Adrenal gland (tissue), 9 donors: ENCODE measurements at regions not wholly inside any gene's neighbourhood (a gene's known extent, or its start where the extent isn't known, plus 50 kb on each side); places are given as distances from the start of the nearest gene placed in this dataset.

Source experiments
- DNase-seq, 7 donors: peaks; one replicate each; pipeline ENCODE4 v3.0.0-alpha.2; 2019 to 2020
- H3K27ac ChIP-seq, 5 donors: fragments of 200-600 bp; sonication (generic) in 4 of 5; 1 replicate in 3 of 5; 2 replicates in 2 of 5; pipeline versions ENCODE4 v1.5.1 to v1.8.0; 2016 to 2020; ENCODE audit warnings: mild to moderate bottlenecking in 1 of 5
- H3K27me3 ChIP-seq: fragments of 200-600 bp; 2 replicates; pipeline ENCODE4 v1.8.0; 2021
- H3K36me3 ChIP-seq, 2 donors: fragments of 200-600 bp; replicated peaks in 1 of 2; 1 replicate in 1 of 2; 2 replicates in 1 of 2; pipeline versions ENCODE4 v1.5.1 to v1.8.0; 2018 to 2022
- H3K4me1 ChIP-seq, 2 donors: fragments of 200-600 bp; replicated peaks in 1 of 2; 1 replicate in 1 of 2; 2 replicates in 1 of 2; pipeline versions ENCODE4 v1.5.1 to v1.8.0; 2018 to 2021
- H3K4me3 ChIP-seq, 4 donors: fragments of 200-600 bp; sonication (generic) in 3 of 4; one replicate each; pipeline ENCODE4 v1.5.1; 2016 to 2018
- H3K9me3 ChIP-seq, 3 donors: fragments of 200-600 bp; sonication (generic) in 1 of 3; replicated peaks in 1 of 3; 1 replicate in 2 of 3; 2 replicates in 1 of 3; pipeline versions ENCODE4 v1.5.1 to v1.8.0; 2016 to 2021
- POLR2A ChIP-seq, 2 donors: fragments of 450-650 bp; IDR thresholded peaks; one replicate each; pipeline ENCODE4 v1.6.1; 2017; ENCODE audit warnings: antibody characterized with exemption in 2 of 2, mild to moderate bottlenecking in 2 of 2, moderate library complexity in 1 of 2
- WGBS, 4 donors: extraction: QIAGEN DNeasy Blood & Tissue Kit in 2 of 4; methylation state at CpG; one replicate each; pipeline versions ENCODE4 v1.1.5 to v1.1.7; 2013 to 2017; 5-methylcytosine and 5-hydroxymethylcytosine counted together
- intact Hi-C, 2 donors: fragments of 100-400 bp; cut with DNase I; formaldehyde crosslinking; loops; one replicate each; pipeline versions ENCODE4 v1.14.1 to v1.15.0; 2022 to 2023
- TF ChIP-seq, protein P1 (sequence below), 6 experiments: fragments of 450-650 bp in 4 of 6; fragments of 200-600 bp in 2 of 6; sonication (generic) in 1 of 6; IDR thresholded peaks; 1 replicate in 5 of 6; 2 replicates in 1 of 6; pipeline versions ENCODE4 v1.5.1 to v1.8.0; 2016 to 2021; ENCODE audit warnings: antibody characterized with exemption in 6 of 6, mild to moderate bottlenecking in 2 of 6, moderate library complexity in 1 of 6
- donor health status: healthy with polysubstance abuse.
- donor health status: Bipolar disorder and iron deficiency.
- donor health status: DM: yes; HTN: yes; CAD: no.
- donor health status: DM: no; HTN: no; CAD: no.
- donor health status: DM: no; HTN: no; CAD: no.

DNA sequence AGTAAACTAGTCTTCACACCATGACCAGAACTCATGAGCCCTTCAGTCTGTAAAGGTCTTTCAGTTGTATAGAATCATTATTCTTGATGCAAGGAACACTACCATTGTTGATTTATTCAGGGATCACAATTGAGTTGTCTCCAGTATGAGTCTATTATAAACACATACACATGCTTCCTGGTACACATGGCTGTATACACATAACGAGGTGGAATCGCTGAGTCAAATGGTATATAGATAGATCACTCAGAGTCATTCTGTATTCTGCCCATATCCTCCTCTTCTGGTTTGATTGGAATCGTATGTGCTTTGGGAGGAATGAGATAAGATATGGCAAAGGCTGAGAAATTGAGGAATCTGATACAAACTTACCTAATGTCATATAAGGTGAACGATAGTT lies 216.0 kb downstream of the UBE2E3 start:
- no peak overlapping the region for H3K4me3 ChIP-seq
- TF ChIP-seq POLR2A (IDR thresholded peaks at IDR 0.05): no peak
- TF ChIP-seq, protein P1, sequence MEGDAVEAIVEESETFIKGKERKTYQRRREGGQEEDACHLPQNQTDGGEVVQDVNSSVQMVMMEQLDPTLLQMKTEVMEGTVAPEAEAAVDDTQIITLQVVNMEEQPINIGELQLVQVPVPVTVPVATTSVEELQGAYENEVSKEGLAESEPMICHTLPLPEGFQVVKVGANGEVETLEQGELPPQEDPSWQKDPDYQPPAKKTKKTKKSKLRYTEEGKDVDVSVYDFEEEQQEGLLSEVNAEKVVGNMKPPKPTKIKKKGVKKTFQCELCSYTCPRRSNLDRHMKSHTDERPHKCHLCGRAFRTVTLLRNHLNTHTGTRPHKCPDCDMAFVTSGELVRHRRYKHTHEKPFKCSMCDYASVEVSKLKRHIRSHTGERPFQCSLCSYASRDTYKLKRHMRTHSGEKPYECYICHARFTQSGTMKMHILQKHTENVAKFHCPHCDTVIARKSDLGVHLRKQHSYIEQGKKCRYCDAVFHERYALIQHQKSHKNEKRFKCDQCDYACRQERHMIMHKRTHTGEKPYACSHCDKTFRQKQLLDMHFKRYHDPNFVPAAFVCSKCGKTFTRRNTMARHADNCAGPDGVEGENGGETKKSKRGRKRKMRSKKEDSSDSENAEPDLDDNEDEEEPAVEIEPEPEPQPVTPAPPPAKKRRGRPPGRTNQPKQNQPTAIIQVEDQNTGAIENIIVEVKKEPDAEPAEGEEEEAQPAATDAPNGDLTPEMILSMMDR (IDR thresholded peaks at IDR 0.05): no peak
- H3K9me3 ChIP-seq: no peaks in the 10 kb centered on the region
- intact Hi-C loops: no loop called here
- H3K27me3 ChIP-seq: no peaks in the 10 kb centered on the region
- WGBS, 4 donors: 64 to 77% (median 70%) methylated on average over 4 of the region's 4 CpGs
- no peaks in the 10 kb centered on the region for H3K36me3 ChIP-seq
- DNase-seq: no peak
- H3K4me1 ChIP-seq: no peaks in the 10 kb centered on the region
- no peak overlapping the region for H3K27ac ChIP-seq

DNA sequence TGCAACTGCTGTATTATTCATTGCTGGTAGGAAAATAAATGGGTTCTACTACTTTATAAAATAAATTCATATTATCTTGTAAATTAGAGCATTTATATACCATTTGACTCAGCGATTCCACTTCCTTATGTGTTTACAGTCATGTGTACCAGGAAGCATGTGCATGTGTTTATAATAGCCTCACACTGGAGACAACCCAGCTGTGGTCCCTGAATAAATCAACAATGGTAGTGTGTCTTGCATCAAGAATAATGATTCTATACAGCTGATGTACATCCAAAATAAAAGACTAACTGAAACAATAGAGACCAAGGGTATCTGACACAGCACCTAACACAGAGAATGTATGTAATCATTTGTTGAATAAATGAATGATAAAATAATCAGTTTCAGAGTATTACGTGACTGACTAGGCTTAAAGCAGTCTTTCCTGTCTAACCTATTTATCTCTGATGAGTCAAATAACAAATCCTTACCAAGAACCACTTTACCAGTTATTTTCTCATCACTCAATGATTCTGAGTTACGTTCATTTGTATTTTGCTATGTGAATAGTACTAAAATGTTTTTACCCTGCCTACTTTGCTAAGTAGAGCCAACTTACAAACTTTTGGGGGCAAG lies 216.8 kb downstream of the UBE2E3 start:
- Histone ChIP-seq H3K36me3 (no peaks in the 10 kb centered on the region), H3K4me3 (no peak overlapping the region), H3K9me3 (no peaks in the 10 kb centered on the region), H3K27ac (no peak overlapping the region), H3K4me1 (no peaks in the 10 kb centered on the region), H3K27me3 (no peaks in the 10 kb centered on the region)
- no peak for DNase-seq
- TF ChIP-seq, protein P1 (IDR thresholded peaks at IDR 0.05): no peak
- no peak for TF ChIP-seq POLR2A (IDR thresholded peaks at IDR 0.05)
- WGBS, 4 donors: 57 to 74% (median 69%) methylated on average over 3 of the region's 3 CpGs
- intact Hi-C loops: no loop called here

DNA sequence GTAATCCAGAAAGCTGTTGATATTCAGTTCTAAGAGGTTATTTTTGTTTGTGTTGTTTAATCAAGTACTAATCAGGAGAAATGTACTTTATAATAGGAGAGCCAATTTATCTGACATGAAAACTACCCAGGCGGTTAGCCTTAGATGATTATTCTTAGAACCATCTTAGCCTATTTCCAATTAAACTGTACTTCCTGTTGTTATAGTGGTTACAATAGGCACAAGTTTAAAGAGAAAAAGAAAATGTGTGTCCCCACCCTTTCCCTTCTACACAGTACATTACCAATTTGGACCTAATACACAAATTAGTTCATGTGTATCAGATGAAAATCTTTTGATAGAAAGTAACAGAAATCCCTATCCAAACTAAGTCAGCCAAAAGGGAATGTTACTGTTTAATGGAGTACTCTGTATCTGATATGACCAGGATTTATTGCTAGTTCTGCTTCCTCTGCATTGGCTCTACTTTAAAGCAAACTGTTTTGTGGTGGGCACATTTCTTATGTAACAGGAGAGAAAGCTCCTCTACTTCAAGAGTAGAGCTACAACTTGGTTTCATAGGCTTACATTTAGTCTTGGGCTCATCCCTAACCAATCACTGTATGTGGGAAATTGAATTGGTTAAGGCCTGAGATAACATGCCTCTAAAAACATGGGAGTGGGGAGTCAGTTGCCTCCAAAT lies 217.9 kb downstream of the UBE2E3 start:
- intact Hi-C loops: no loop called here

DNA sequence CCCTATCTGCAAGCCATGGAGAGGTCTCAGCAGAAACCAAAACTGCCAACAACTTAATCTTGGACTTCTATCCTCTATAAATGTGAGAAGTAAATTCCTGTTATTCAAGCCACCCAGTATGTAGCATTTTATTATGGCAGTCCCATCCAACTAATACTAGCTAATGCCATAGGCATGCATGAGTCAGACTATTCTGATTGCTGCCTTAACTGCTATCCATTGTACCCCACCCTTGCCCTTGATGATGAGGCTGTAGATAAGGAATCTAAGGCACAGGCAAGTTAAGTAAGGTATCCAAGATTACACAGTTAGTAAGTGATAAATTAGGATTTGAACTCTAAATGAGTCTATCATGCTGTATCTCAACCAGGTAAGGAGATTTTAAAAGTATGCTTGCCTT lies 223.0 kb downstream of the UBE2E3 start:
- H3K9me3 ChIP-seq: no peaks in the 10 kb centered on the region
- TF ChIP-seq, protein P1 (IDR thresholded peaks at IDR 0.05): no peak
- TF ChIP-seq POLR2A (IDR thresholded peaks at IDR 0.05): no peak
- no peak overlapping the region for H3K27ac ChIP-seq
- intact Hi-C loops: no loop called here
- H3K4me3 ChIP-seq: no peak overlapping the region
- no peaks in the 10 kb centered on the region for H3K4me1 ChIP-seq
- H3K36me3 ChIP-seq: no peaks in the 10 kb centered on the region
- H3K27me3 ChIP-seq: no peaks in the 10 kb centered on the region
- no peak for DNase-seq

More for the DNA sequence above, 217.9 kb downstream of the UBE2E3 start:
- H3K27ac ChIP-seq: no peak overlapping the region
- TF ChIP-seq POLR2A (IDR thresholded peaks at IDR 0.05): no peak
- TF ChIP-seq, protein P1 (IDR thresholded peaks at IDR 0.05): no peak
- no peaks in the 10 kb centered on the region for H3K9me3 ChIP-seq
- H3K4me1 ChIP-seq: no peaks in the 10 kb centered on the region
- H3K27me3 ChIP-seq: no peaks in the 10 kb centered on the region
- no peak overlapping the region for H3K4me3 ChIP-seq
- no peaks in the 10 kb centered on the region for H3K36me3 ChIP-seq
- DNase-seq: no peak
- 71 to 81% (median 78%) methylated on average over 1 of the region's 1 CpG for whole genome bisulfite sequencing, 4 donors
